Mesenchymal stem cell (in vitro differentiated cells and primary cell): ENCODE measurements at regions not wholly inside any gene's neighbourhood (a gene's known extent, or its start where the extent isn't known, plus 50 kb on each side); places are given as distances from the start of the nearest gene placed in this dataset.

Experiments
- DNase-seq: peaks from one replicate; pipeline ENCODE4 v3.0.0-alpha.2; 2013
- H2AFZ ChIP-seq: one replicate; pipeline ENCODE4 v1.6.1; 2013; ENCODE audit warnings: low read depth, mild to moderate bottlenecking, control low read depth, inconsistent platforms, low read length, moderate library complexity
- H2AK5ac ChIP-seq: 2 replicates; pipeline ENCODE4 v1.6.1; 2013; ENCODE audit warnings: low read length, moderate library complexity, mild to moderate bottlenecking, inconsistent platforms; ENCODE audit not compliant: severe bottlenecking
- H2BK120ac ChIP-seq: one replicate; pipeline ENCODE4 v1.6.1; 2013; ENCODE audit warnings: low read depth, mild to moderate bottlenecking, inconsistent platforms, low read length, moderate library complexity
- H2BK12ac ChIP-seq, 2 experiments: one replicate each; pipeline ENCODE4 v1.6.1; 2013; ENCODE audit warnings: inconsistent platforms in 2 of 2, low read length in 2 of 2, mild to moderate bottlenecking in 2 of 2, moderate library complexity in 2 of 2, control low read depth in 1 of 2
- H2BK15ac ChIP-seq: one replicate; pipeline ENCODE4 v1.6.1; 2013; ENCODE audit warnings: mild to moderate bottlenecking, low read depth, inconsistent platforms; ENCODE audit not compliant: poor library complexity, severe bottlenecking
- H2BK5ac ChIP-seq: 2 replicates; pipeline ENCODE4 v1.6.1; 2013; ENCODE audit warnings: low read depth, mild to moderate bottlenecking, low read length, control low read depth, inconsistent platforms; ENCODE audit not compliant: poor library complexity, severe bottlenecking
- H3K14ac ChIP-seq, 2 experiments: one replicate each; pipeline ENCODE4 v1.6.1; 2013; ENCODE audit warnings: inconsistent platforms in 2 of 2, low read length in 2 of 2, control low read depth in 1 of 2, mild to moderate bottlenecking in 1 of 2, moderate library complexity in 1 of 2
- H3K18ac ChIP-seq, 2 experiments: one replicate each; pipeline ENCODE4 v1.6.1; 2013; ENCODE audit warnings: inconsistent platforms in 2 of 2, low read length in 2 of 2, control low read depth in 1 of 2, low read depth in 1 of 2, mild to moderate bottlenecking in 1 of 2
- H3K23ac ChIP-seq, 2 experiments: one replicate each; pipeline ENCODE4 v1.6.1; 2013; ENCODE audit warnings: inconsistent platforms in 2 of 2, low read length in 2 of 2, mild to moderate bottlenecking in 2 of 2, moderate library complexity in 2 of 2, control low read depth in 1 of 2
- H3K27ac ChIP-seq: 2 replicates; pipeline ENCODE4 v1.5.1; 2013; ENCODE audit warnings: mild to moderate bottlenecking, moderate library complexity, low read length, control low read depth, inconsistent platforms; ENCODE audit not compliant: poor library complexity, severe bottlenecking
- H3K27me3 ChIP-seq, 2 experiments: 2 replicates each; pipeline versions ENCODE4 v1.6.1 to v1.7.0; 2013; ENCODE audit warnings: low read length in 2 of 2, mild to moderate bottlenecking in 2 of 2, moderate library complexity in 2 of 2, control low read depth in 1 of 2, inconsistent platforms in 1 of 2; ENCODE audit not compliant: control insufficient read depth in 1 of 2, insufficient read depth in 1 of 2
- H3K36me3 ChIP-seq, 2 experiments: 2 replicates each; pipeline versions ENCODE4 v1.6.1 to v1.7.0; 2013; ENCODE audit warnings: low read length in 2 of 2, control low read depth in 1 of 2, inconsistent platforms in 1 of 2, low read depth in 1 of 2, mild to moderate bottlenecking in 1 of 2; ENCODE audit not compliant: insufficient read depth in 2 of 2, control insufficient read depth in 1 of 2
- H3K4ac ChIP-seq, 2 experiments: one replicate each; pipeline ENCODE4 v1.6.1; 2013; ENCODE audit warnings: inconsistent platforms in 2 of 2, low read length in 2 of 2, mild to moderate bottlenecking in 2 of 2, moderate library complexity in 2 of 2, control low read depth in 1 of 2, low read depth in 1 of 2
- H3K4me1 ChIP-seq: 2 replicates; pipeline ENCODE4 v1.6.1; 2013; ENCODE audit warnings: low read depth, low read length, control low read depth; ENCODE audit not compliant: control insufficient read depth, insufficient read depth
- H3K4me2 ChIP-seq: 2 replicates; pipeline ENCODE4 v1.6.1; 2013; ENCODE audit warnings: low read length, mild to moderate bottlenecking, inconsistent platforms; ENCODE audit not compliant: poor library complexity, severe bottlenecking
- H3K4me3 ChIP-seq, 2 experiments: 2 replicates each; pipeline versions ENCODE4 v1.5.1 to v1.7.0; 2013; ENCODE audit warnings: low read length in 2 of 2, mild to moderate bottlenecking in 2 of 2, control low read depth in 1 of 2, low read depth in 1 of 2; ENCODE audit not compliant: insufficient read depth in 1 of 2
- H3K79me1 ChIP-seq: replicated peaks from 2 replicates; pipeline ENCODE4 v1.6.1; 2013; ENCODE audit warnings: mild to moderate bottlenecking, control low read depth, low read length, inconsistent platforms; ENCODE audit not compliant: poor library complexity, severe bottlenecking
- H3K9ac ChIP-seq: 2 replicates; pipeline ENCODE4 v1.7.0; 2013; ENCODE audit warnings: mild to moderate bottlenecking, low read length, moderate library complexity
- H3K9me3 ChIP-seq: 2 replicates; pipeline ENCODE4 v1.7.0; 2013; ENCODE audit warnings: mild to moderate bottlenecking, low read length; ENCODE audit not compliant: control insufficient read depth
- H4K8ac ChIP-seq: one replicate; pipeline ENCODE4 v1.6.1; 2013; ENCODE audit warnings: inconsistent platforms, mild to moderate bottlenecking, low read length, moderate library complexity
- H4K91ac ChIP-seq: one replicate; pipeline ENCODE4 v1.6.1; 2013; ENCODE audit warnings: mild to moderate bottlenecking, low read length, inconsistent platforms
- WGBS: methylation state at CpG from one replicate; pipeline ENCODE4 v1.1.7; 2013; ENCODE audit warnings: mixed read lengths; 5-methylcytosine and 5-hydroxymethylcytosine counted together

- H3K4me3 ChIP-seq: no peak overlapping the region
- H3K27ac ChIP-seq: no peak overlapping the region
- no peak for DNase-seq
- H3K9ac ChIP-seq: no peak overlapping the region
- H4K91ac ChIP-seq: no peak overlapping the region
- peaks cover 29% of the 10 kb centered on the region for H3K9me3 ChIP-seq
- no peak overlapping the region for H2BK5ac ChIP-seq
- H3K14ac ChIP-seq: no peak overlapping the region
- H3K4me1 ChIP-seq: no peaks in the 10 kb centered on the region
- H3K36me3 ChIP-seq: no peaks in the 10 kb centered on the region
- no peak overlapping the region for H3K4ac ChIP-seq
- no peaks in the 10 kb centered on the region for H3K79me1 ChIP-seq
- H3K4me2 ChIP-seq: no peak overlapping the region
- no peak overlapping the region for H2BK120ac ChIP-seq
- WGBS: 31% methylated on average over 1 of the region's 2 CpGs
- H2AFZ ChIP-seq: no peak overlapping the region
- H3K18ac ChIP-seq: no peak overlapping the region
- H2BK15ac ChIP-seq: no peak overlapping the region
- no peaks in the 10 kb centered on the region for H3K27me3 ChIP-seq
- H4K8ac ChIP-seq: no peak overlapping the region
- H2AK5ac ChIP-seq: no peak overlapping the region
- no peak overlapping the region for H3K23ac ChIP-seq
- no peak overlapping the region for H2BK12ac ChIP-seq
These were observed 1039.6 kb downstream of the PDHA2 start for GRCh38 chr4:96879527-96879926.

GRCh38 chr4:96887857-96888256, 1048.0 kb downstream of the PDHA2 start:
- H4K8ac ChIP-seq: no peak overlapping the region
- no peak overlapping the region for H3K4me3 ChIP-seq
- no peak overlapping the region for H2BK12ac ChIP-seq
- H3K4me2 ChIP-seq: no peak overlapping the region
- no peak overlapping the region for H3K4ac ChIP-seq
- H3K4me1 ChIP-seq: no peaks in the 10 kb centered on the region
- H2BK5ac ChIP-seq: no peak overlapping the region
- DNase-seq: no peak
- H3K36me3 ChIP-seq: no peaks in the 10 kb centered on the region
- H2BK15ac ChIP-seq: no peak overlapping the region
- H2AFZ ChIP-seq: no peak overlapping the region
- no peaks in the 10 kb centered on the region for H3K27me3 ChIP-seq
- no peak overlapping the region for H3K9ac ChIP-seq
- WGBS: 43% methylated on average over 3 of the region's 3 CpGs
- no peaks in the 10 kb centered on the region for H3K79me1 ChIP-seq
- H3K14ac ChIP-seq: no peak overlapping the region
- no peak overlapping the region for H2AK5ac ChIP-seq
- no peak overlapping the region for H4K91ac ChIP-seq
- no peak overlapping the region for H3K27ac ChIP-seq
- no peak overlapping the region for H3K18ac ChIP-seq
- H3K9me3 ChIP-seq: no peaks in the 10 kb centered on the region
- H3K23ac ChIP-seq: no peak overlapping the region
- H2BK120ac ChIP-seq: no peak overlapping the region

- Histone ChIP-seq H3K9me3 (no peaks in the 10 kb centered on the region), H3K14ac (no peak overlapping the region), H2AK5ac (no peak overlapping the region), H3K36me3 (no peaks in the 10 kb centered on the region), H3K23ac (no peak overlapping the region), H3K4me1 (no peaks in the 10 kb centered on the region), H2BK5ac (no peak overlapping the region), H4K8ac (no peak overlapping the region), H2BK120ac (no peak overlapping the region), H3K27ac (no peak overlapping the region), H3K4me3 (no peak overlapping the region), H3K79me1 (no peaks in the 10 kb centered on the region), H2BK12ac (no peak overlapping the region), H2AFZ (no peak overlapping the region), H3K18ac (no peak overlapping the region), H4K91ac (no peak overlapping the region), H3K4ac (no peak overlapping the region), H2BK15ac (no peak overlapping the region), H3K27me3 (no peaks in the 10 kb centered on the region), H3K9ac (no peak overlapping the region), H3K4me2 (no peak overlapping the region)
- no CpG with 5 or more reads among the region's 2 CpGs for WGBS
- DNase-seq: no peak
These were observed 1054.7 kb downstream of the PDHA2 start for GRCh38 chr4:96894621-96895020.

GRCh38 chr4:96895826-96896225, 1055.9 kb downstream of the PDHA2 start:
- DNase-seq: no peak
- Histone ChIP-seq H4K91ac (no peak overlapping the region), H3K18ac (no peak overlapping the region), H3K36me3 (no peaks in the 10 kb centered on the region), H3K4me1 (no peaks in the 10 kb centered on the region), H3K27ac (no peak overlapping the region), H3K27me3 (no peaks in the 10 kb centered on the region), H3K4me2 (no peak overlapping the region), H3K14ac (no peak overlapping the region), H3K4me3 (no peak overlapping the region), H2AK5ac (no peak overlapping the region), H3K9me3 (peaks cover 4% of the 10 kb centered on the region), H3K4ac (no peak overlapping the region), H2BK12ac (no peak overlapping the region), H3K79me1 (no peaks in the 10 kb centered on the region), H2AFZ (no peak overlapping the region), H3K9ac (no peak overlapping the region), H3K23ac (no peak overlapping the region), H2BK120ac (no peak overlapping the region), H2BK15ac (no peak overlapping the region), H2BK5ac (no peak overlapping the region), H4K8ac (no peak overlapping the region)
- no CpG with 5 or more reads among the region's 1 CpG for WGBS
